HG03045 (cell line): ENCODE measurements at regions not wholly inside any gene's neighbourhood (a gene's known extent, or its start where the extent isn't known, plus 50 kb on each side); places are given as distances from the start of the nearest gene placed in this dataset.
"Not testable (repeated sequence)": the region's sequence is repeated elsewhere in the genome, so short reads cannot be mapped to it uniquely, and the experiment has no call there.

Experiments used
- ATAC-seq: cut with Tn5 transposase; IDR thresholded peaks from one replicate; pipeline ENCODE4 v1.9.1; 2021; ENCODE audit warnings: mild to moderate bottlenecking, moderate library complexity; ENCODE audit not compliant: unreplicated experiment

DNA sequence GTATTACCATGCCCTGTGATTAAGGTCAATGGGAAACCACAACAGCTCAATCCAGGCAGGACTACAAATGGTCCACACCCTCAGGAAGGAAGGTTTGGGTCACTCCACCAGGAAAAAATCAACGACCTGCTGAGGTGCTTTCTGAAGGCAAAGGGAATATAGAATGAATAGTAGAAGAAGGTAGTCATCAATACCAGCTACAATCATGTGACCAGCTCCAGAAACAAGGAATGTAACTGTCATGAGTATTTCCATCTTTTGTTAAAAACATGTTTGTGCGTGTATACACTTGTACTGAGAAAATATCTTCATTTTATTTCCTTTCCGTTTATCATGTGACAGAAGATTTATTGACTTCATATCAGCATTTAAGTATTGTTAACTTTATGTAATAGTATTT lies 2028.6 kb upstream of the PCDH20 start:
- ATAC-seq = not testable (repeated sequence)

- ATAC-seq = no peak
Measured at GRCh38 chr13:63438951-63439350, 2023.3 kb upstream of the PCDH20 start.

DNA sequence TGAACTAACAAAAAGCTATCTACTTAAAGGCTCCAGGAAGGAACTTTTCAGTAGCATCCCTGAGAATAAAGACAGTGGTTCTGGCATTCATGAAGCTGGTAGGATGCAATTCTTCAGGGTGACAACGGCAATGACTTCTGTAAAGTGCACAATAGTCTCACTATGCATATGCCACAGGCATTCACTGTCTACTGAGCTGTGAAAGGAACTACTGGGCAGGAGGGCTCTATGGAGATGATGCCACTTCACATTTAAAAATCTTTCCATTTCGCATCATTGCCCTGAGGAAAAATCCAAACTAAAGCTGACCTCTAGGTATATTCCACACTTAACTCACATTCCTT lies 2020.6 kb upstream of the PCDH20 start:
- no peak for ATAC-seq

DNA sequence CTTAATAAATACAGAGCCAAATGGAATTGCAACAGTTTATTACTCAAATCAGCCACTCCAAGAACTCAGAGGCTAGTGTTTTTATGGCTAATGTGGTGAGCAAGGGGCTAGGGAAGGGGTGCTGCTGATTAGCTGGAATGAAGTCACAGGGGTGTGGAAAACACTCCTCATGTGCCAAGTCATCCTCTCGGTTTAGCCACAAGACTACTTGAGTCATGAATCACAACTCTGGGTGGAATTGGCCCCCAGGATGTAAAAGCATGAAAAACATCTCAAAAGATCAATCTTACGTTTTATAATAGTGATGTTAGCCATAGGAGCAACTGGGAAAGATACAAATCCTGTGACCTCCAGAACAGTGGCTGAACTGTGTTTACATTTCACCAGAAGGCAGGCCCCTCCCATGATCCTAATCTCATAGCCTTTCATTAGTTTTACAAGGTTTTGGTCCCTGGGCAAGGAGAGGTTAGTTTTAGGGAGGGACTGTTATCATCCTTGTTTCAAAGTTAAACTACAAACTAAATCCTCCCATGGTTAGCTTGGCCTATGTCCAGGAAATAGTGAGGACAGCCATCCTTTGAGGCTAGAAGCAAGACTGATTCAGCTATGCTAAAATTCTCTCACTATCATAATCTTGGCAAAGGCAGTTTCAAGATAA lies 2020.1 kb upstream of the PCDH20 start:
- no peak for ATAC-seq

GRCh38 chr13:63433546-63434150 lies 2018.0 kb upstream of the PCDH20 start:
- ATAC-seq = no peak

DNA sequence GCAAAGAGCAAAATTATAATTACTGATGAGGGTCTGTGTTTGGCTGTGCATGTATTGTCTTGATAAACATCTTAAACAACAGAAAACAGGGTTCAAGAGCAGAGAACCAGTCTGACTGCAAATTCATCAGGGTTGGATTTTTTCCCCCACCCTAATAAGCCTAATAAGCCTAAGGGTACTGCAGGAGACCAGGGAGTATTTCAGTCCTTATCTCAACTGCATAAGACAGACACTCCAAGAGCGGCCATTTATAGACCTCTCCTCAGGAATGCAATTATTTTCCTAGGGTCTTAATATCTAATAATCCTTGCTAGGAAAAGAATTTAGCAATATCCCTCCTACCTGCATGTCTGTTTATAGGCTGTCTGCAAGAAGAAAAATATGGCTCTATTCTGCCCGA lies 2011.5 kb upstream of the PCDH20 start:
- no peak for ATAC-seq

DNA sequence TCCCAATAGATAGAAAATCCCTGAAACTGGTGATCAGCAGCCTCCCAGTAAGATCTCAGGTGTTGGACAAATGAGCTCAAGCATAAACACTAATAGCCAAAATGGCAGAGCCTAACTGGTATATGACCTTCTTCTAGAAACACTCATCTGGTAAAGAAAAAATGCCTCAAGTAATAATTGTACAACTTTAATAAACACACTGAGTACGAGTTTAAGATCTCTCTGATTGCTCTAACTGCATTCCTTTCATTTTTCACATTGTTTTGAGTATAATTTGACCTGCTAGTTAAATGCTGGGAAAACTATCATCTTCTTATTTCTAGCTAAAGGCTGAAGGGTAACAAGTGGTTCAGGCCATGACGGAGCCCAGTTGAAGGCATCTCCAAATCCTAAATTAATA lies 2009.5 kb upstream of the PCDH20 start:
- ATAC-seq = no peak

- ATAC-seq = no peak
Measured at GRCh38 chr13:63421123-63421522, 2005.5 kb upstream of the PCDH20 start.

DNA sequence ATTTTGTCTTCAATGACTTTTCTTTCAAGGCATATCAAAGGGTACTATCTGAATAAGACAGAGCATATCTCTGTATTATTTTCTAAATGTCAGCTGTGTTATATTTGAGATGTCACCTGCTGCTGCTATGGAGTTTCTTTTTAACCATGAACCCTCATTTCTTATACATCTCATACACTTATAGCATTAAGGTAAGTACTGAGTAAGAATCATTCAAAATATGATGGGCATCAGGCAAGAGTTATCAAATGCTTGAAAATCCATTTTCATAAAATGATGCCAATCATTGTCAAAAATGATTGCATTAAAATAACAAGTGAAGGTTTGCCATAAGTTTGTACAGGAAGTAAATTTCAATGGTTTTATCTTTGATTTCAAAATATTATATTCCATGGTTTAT lies 2005.0 kb upstream of the PCDH20 start:
- ATAC-seq = no peak

DNA sequence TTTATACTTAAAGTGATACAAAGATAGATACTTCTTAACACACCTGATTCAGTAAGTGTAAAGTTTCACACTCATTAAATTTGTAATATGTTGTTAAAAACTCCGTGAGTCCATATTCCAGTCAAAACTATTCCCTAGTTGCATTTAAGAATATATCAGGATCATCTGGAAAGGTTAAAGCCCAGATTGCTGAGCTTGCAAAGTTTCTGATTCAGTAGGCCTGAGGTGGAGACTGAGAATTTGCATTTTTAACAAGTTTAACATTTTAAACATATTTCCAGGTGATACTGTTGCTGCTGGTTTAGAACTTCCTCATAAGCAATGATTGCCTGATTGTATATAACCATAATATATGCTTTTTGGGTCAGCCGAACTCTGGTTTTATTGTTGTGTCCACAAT lies 1998.6 kb upstream of the PCDH20 start:
- no peak for ATAC-seq

GRCh38 chr13:63409791-63410351 lies 1994.2 kb upstream of the PCDH20 start:
- no peak for ATAC-seq

DNA sequence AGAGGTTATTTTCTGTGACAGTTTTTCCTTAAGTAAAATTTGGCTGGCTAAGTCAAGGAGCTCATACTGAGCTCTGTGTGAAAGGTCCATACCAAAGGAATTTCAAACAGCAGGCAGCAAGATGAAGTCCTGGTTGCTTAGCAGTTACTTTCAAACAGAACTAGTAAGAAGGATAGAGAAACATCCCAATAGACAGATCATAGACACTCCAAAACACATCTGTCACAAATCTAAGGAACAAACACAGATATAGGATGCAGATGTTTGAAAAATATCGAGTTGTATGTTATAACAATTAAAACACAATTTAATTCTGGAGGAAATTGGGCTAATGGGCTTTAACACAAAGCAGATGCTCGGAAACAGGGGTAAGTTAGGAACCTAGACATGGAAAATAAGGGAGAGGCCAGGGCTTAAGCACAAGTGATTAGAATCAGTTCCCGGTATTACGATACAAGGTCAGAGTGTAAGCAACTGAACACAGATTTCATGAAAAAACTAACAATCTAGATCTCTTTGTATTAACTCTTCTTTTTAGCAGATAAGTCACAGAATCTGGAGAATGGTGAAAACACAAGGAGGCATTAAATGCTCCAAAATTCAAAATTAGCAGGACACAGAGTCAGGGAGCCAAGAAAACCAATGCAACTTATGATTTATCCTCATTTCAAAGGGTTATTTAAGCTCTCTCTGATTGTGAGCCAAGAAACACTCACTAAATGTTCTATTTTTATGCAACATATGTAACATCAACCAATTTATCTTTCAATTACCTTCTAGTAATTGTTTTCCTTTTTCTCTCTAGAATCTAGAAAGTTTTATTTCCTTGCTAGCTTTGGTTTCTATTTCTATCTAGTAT lies 1992.9 kb upstream of the PCDH20 start:
- ATAC-seq = no peak

DNA sequence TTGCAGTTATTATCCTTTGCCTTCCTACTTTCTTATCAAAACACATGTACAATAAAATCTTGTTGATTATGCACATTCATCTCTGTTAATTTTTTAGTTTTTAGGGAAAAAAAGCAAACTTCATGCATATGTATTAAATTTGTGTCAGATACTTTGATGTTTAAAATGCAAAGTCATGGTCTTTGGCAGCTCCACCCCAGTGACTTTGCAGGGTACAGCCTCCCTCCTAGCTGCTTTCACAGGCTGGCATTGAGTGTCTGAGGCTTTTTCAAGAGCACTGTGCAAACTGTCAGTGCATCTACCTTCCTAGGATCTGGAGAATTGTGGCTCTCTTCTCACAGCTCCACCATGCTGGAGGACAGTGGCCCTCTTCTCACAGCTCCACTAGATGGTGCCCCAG lies 1988.1 kb upstream of the PCDH20 start:
- no peak for ATAC-seq

GRCh38 chr13:63396746-63397145 lies 1981.1 kb upstream of the PCDH20 start:
- ATAC-seq = no peak

GRCh38 chr13:63393112-63393511 lies 1977.5 kb upstream of the PCDH20 start:
- no peak for ATAC-seq

GRCh38 chr13:63389756-63390155 lies 1974.1 kb upstream of the PCDH20 start:
- ATAC-seq = no peak

DNA sequence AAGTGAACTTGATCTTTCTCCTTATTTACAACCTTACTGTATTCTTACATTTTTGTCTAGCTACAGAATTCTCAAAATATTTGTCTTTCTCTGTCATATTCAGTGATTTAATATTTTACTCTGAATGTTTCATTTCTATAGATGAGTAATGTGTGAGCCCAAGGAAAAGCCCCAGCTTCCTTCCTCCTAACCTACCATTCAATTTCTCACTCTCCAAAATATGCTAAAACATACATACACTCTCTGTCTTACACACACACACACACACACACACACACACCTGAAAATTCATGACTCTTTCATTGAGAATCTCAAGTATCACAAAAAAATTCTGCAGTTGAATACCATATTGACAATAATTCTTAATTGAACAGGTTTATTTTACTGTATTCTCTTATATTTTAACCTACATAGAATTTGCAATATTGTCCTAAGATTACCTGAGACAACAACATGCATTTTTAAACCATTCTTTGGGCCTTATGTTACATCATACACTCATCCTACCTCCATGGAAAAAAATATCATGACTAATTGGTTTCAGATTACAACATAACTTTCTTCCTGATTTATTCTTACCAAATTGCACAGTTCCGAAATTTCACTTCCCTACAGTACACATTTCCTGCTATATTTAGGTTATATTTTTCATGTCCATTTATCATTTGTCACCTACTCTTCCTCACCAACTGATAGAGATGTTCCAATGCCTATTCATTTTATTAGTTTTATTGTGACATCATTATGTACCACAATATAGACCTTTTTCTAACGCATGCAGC lies 1965.6 kb upstream of the PCDH20 start:
- ATAC-seq = no peak

DNA sequence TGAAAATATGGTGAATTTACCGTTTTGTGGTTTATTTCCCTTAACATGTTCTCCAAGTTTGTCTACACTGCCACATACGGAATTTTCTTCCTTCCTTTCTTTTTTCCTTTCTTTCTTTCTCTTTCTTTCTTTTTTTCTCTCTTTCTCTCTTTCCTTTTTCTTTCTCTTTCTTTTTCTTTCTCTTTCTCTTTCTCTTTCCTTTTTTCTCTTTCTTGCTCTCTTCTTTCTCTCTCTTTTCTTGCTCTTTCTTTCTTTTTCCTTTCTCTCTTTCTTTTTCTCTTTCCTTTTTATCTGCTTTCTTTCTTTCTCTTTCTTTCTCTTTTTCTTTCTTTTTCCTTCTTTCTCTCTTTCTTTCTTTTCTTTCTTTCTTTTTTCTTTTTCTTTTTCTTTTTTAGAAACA lies 1962.3 kb upstream of the PCDH20 start:
- ATAC-seq = no peak

- no peak for ATAC-seq
Measured at GRCh38 chr13:63370101-63370500, 1954.5 kb upstream of the PCDH20 start.

DNA sequence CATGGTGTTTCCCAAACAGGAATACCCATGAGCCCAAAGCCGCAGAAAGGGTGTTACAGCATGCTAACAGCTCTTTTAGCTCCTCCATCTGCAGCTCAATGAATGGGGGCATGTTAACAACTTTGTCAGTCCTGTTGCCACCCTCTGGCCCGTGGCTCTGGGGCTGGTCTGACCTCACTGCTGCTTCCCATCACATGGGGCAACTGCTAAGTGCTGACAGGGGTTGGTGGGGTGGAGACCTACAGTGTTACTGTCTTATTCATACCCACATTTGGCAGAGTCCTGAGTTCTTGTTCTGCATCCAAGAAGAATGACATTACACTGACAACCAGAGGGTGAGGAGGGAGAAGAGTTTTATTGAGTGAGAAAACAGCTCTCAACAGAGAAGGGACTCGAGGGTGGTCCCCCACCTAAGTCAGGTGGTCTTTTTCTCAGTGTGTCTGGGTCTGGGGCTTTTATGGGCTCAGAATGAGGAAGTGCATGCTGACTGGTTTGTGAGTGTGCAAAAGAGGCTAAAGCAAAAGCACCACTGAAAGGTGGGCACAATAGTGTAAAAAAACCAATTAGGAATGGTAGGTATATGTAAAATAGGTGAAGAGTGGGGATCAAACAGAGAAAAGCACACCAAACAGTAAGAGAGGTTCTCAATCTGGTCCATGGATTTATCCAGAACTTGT lies 1952.0 kb upstream of the PCDH20 start:
- ATAC-seq = no peak

- ATAC-seq = no peak
Measured at GRCh38 chr13:63364159-63364558, 1948.5 kb upstream of the PCDH20 start.
